Loucy (cell line): ENCODE measurements at regions not wholly inside any gene's neighbourhood (a gene's known extent, or its start where the extent isn't known, plus 50 kb on each side); places are given as distances from the start of the nearest gene placed in this dataset.

Experiments
- H2AFZ ChIP-seq: fragments of 200-600 bp; sonication (generic); 2 replicates; pipeline ENCODE4 v1.6.0; 2016; ENCODE audit warnings: antibody characterized with exemption, mild to moderate bottlenecking, low read length, moderate library complexity
- H3F3A ChIP-seq: fragments of 200-600 bp; 2 replicates; pipeline ENCODE4 v1.6.0; 2016; ENCODE audit warnings: antibody characterized with exemption, low read depth, mild to moderate bottlenecking
- H3K27me3 ChIP-seq: fragments of 200-600 bp; sonication (generic); 2 replicates; pipeline ENCODE4 v1.6.1; 2014; ENCODE audit warnings: low read length, mild to moderate bottlenecking; ENCODE audit not compliant: insufficient read depth, poor library complexity, severe bottlenecking
- H3K36me3 ChIP-seq: fragments of 200-600 bp; sonication (generic); 2 replicates; pipeline ENCODE4 v1.6.1; 2016; ENCODE audit warnings: low read length; ENCODE audit not compliant: insufficient read depth
- H3K4me1 ChIP-seq: fragments of 200-600 bp; sonication (generic); 2 replicates; pipeline ENCODE4 v1.5.1; 2014; ENCODE audit warnings: low read length, mild to moderate bottlenecking; ENCODE audit not compliant: insufficient read depth, poor library complexity, severe bottlenecking
- H3K4me2 ChIP-seq: fragments of 200-600 bp; sonication (generic); 2 replicates; pipeline ENCODE4 v1.6.0; 2014; ENCODE audit warnings: antibody characterized with exemption, low read length, low read depth, mild to moderate bottlenecking; ENCODE audit not compliant: poor library complexity, severe bottlenecking
- H3K4me3 ChIP-seq: fragments of 200-600 bp; sonication (generic); 2 replicates; pipeline ENCODE4 v1.5.1; 2014; ENCODE audit warnings: low read length, mild to moderate bottlenecking, mixed read lengths; ENCODE audit not compliant: poor library complexity, severe bottlenecking
- H3K79me2 ChIP-seq: fragments of 200-600 bp; sonication (generic); 2 replicates; pipeline ENCODE4 v1.6.1; 2014; ENCODE audit warnings: low read length; ENCODE audit not compliant: insufficient read depth
- H3K9ac ChIP-seq: fragments of 200-600 bp; sonication (generic); 2 replicates; pipeline ENCODE4 v1.6.0; 2014; ENCODE audit warnings: mild to moderate bottlenecking, low read depth, low read length, moderate library complexity; ENCODE audit not compliant: poor library complexity, severe bottlenecking
- H3K9me2 ChIP-seq: fragments of 200-600 bp; sonication (generic); replicated peaks from 2 replicates; pipeline ENCODE4 v1.6.1; 2016; ENCODE audit warnings: low read depth, low read length, mixed read lengths
- H3K9me3 ChIP-seq: fragments of 200-600 bp; sonication (generic); 2 replicates; pipeline ENCODE4 v1.6.1; 2014; ENCODE audit warnings: mild to moderate bottlenecking, antibody characterized with exemption, low read length, low read depth; ENCODE audit not compliant: insufficient read depth
- H4K20me1 ChIP-seq: fragments of 200-600 bp; sonication (generic); 2 replicates; pipeline ENCODE4 v1.6.0; 2014; ENCODE audit warnings: antibody characterized with exemption, low read length, mild to moderate bottlenecking; ENCODE audit not compliant: insufficient read depth, poor library complexity, severe bottlenecking
- EZH2phosphoT487 ChIP-seq: fragments of 200-600 bp; IDR thresholded peaks from 2 replicates; pipeline ENCODE4 v1.6.1; 2018; ENCODE audit warnings: antibody characterized with exemption, mild to moderate bottlenecking, moderate library complexity, borderline replicate concordance
- TF ChIP-seq, protein P1 (sequence below): fragments of 200-600 bp; sonication (generic); conservative IDR thresholded peaks from 2 replicates; pipeline ENCODE4 v1.5.1; 2014; ENCODE audit warnings: mild to moderate bottlenecking, antibody characterized with exemption, low read length

DNA sequence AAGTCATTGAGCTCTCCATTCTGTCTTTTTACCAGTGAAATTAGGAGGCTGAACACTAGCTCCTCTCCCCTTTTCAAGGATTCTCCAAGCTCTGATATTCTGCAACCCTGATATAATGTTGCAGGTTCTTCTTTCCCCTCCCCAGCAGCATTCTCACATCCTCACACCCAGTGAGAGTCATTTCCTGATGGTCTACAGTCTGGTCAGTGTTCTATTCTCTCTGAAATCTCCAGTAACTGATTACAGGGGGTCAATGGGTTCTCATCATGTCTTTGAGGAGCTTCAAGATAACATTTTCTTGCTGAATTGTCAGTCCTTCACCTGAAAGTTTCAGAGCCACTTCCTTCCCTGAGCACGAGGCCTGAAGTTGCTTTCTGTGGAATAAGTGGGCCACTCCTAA, 299.4 kb downstream of the PTEN start:
- no peak overlapping the region for H3K4me2 ChIP-seq

DNA sequence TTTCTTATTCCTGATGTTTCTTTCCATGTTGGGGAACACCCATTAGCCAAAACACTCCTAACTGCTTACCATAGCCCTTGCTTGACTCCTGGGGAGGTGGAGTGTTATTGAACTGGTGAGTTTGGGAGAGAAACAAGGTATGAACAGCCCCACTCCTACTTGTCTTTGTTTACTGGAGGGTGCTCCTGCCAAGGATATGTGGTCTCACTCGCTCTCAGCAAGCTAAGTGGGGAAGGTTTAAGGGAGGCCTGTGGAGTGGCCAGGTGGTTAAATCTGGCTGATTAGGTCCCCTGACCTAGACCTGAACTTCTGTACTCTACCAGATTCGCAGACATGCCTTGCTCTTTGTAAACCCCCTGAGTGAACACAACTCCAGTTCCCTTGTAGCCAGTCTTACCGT, 300.1 kb downstream of the PTEN start:
- no peak for TF ChIP-seq EZH2phosphoT487
- TF ChIP-seq, protein P1, sequence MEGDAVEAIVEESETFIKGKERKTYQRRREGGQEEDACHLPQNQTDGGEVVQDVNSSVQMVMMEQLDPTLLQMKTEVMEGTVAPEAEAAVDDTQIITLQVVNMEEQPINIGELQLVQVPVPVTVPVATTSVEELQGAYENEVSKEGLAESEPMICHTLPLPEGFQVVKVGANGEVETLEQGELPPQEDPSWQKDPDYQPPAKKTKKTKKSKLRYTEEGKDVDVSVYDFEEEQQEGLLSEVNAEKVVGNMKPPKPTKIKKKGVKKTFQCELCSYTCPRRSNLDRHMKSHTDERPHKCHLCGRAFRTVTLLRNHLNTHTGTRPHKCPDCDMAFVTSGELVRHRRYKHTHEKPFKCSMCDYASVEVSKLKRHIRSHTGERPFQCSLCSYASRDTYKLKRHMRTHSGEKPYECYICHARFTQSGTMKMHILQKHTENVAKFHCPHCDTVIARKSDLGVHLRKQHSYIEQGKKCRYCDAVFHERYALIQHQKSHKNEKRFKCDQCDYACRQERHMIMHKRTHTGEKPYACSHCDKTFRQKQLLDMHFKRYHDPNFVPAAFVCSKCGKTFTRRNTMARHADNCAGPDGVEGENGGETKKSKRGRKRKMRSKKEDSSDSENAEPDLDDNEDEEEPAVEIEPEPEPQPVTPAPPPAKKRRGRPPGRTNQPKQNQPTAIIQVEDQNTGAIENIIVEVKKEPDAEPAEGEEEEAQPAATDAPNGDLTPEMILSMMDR = no peak
- Histone ChIP-seq H3K9me3 (peaks cover 5% of the 10 kb centered on the region), H3F3A (no peaks in the 10 kb centered on the region), H3K4me3 (no peak overlapping the region), H3K4me1 (peaks cover 12% of the 10 kb centered on the region), H4K20me1 (peaks cover 27% of the 10 kb centered on the region), H3K36me3 (peaks cover 38% of the 10 kb centered on the region; the same call in 1 of the 2 replicates), H3K9ac (no peak overlapping the region), H3K4me2 (no peak overlapping the region), H3K27me3 (no peaks in the 10 kb centered on the region), H3K79me2 (peaks cover 92% of the 10 kb centered on the region), H2AFZ (no peak overlapping the region), H3K9me2 (no peaks in the 10 kb centered on the region)

More for the DNA sequence above, 299.4 kb downstream of the PTEN start:
- Histone ChIP-seq H3K36me3 (peaks cover 35% of the 10 kb centered on the region; the same call in 1 of the 2 replicates), H3K9me2 (no peaks in the 10 kb centered on the region), H3K79me2 (peaks cover 92% of the 10 kb centered on the region), H3K9me3 (no peaks in the 10 kb centered on the region), H3F3A (no peaks in the 10 kb centered on the region), H3K4me1 (peaks cover 18% of the 10 kb centered on the region), H3K9ac (no peak overlapping the region), H3K4me3 (no peak overlapping the region), H3K27me3 (no peaks in the 10 kb centered on the region), H4K20me1 (peaks cover 28% of the 10 kb centered on the region), H2AFZ (no peak overlapping the region)
- TF ChIP-seq EZH2phosphoT487 = no peak
- TF ChIP-seq, protein P1 = no peak

GRCh38 chr10:88164471-88164870, 301.0 kb downstream of the PTEN start:
- H3K9me2 ChIP-seq = no peaks in the 10 kb centered on the region
- peaks cover 42% of the 10 kb centered on the region for H3K36me3 ChIP-seq
- peaks cover 13% of the 10 kb centered on the region for H3K9me3 ChIP-seq
- TF ChIP-seq, protein P1 = no peak
- TF ChIP-seq EZH2phosphoT487 = no peak
- H2AFZ ChIP-seq = no peak overlapping the region
- H3F3A ChIP-seq = no peaks in the 10 kb centered on the region
- peaks cover 12% of the 10 kb centered on the region for H3K4me1 ChIP-seq
- H3K79me2 ChIP-seq = peaks cover 94% of the 10 kb centered on the region
- H3K4me3 ChIP-seq = no peak overlapping the region
- H3K27me3 ChIP-seq = no peaks in the 10 kb centered on the region
- H3K4me2 ChIP-seq = no peak overlapping the region
- H3K9ac ChIP-seq = no peak overlapping the region
- peaks cover 30% of the 10 kb centered on the region for H4K20me1 ChIP-seq
